HG02763 (cell line): ENCODE measurements at regions not wholly inside any gene's neighbourhood (a gene's known extent, or its start where the extent isn't known, plus 50 kb on each side); places are given as distances from the start of the nearest gene placed in this dataset.

Experiments
- ATAC-seq: cut with Tn5 transposase; IDR thresholded peaks from one replicate; pipeline ENCODE4 v1.9.1; 2021; ENCODE audit warnings: mild to moderate bottlenecking, moderate library complexity; ENCODE audit not compliant: unreplicated experiment

DNA sequence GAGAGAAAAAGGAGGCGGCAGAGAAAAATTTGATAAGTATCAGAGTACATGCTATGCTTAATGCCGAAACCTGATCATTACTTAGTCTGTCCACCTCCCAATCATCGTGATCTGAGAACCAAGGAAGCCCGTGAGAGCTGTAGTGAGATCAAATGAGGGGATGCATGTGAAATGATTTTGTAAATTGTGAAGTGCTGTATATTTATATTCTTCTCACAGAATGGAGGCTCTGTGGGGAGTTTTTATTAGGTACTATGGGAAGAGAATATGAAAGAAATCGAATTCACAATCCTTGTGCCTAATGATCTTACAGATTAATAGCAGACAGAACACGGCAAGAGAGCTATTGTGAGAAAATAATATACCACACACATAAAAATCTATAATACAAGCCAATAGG lies 115.5 kb downstream of the LYPLAL1 start:
- no peak for ATAC-seq

DNA sequence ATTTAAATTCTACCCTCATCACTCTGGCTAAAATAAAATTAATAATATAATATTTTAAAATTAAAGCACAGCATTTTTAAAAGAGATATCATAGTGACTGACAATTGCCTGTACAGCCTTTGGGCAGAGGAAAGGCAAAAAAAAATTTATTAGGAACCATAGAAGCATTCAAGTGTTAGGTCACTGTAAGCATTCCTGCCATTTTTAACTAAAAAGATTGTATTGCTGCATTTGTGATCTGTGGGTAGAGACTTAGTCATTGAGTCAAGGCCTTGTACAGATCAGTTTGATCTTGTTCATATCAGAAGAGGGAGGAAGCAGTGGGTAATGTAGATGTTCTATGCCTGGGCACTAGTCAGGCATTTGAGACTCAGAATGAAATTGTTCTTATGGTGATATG lies 109.9 kb downstream of the LYPLAL1 start:
- no peak for ATAC-seq

DNA sequence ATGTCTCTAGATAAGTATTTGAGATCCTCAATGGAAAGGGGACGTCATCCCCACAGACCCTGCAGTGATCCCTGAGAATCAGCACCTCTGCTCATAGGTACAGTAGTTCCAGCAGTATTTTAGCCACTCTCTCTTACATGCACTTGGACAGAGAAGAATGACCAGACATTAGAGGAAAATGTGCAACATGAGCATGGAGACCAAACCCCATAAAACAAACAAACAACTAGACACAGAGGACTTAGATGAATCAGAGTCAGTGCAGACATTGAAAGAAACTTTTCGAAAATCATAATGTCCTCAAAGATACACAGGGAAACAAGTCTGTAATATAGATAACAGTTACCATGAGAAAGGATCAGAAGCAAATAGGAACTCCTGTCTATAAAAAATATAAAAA lies 108.2 kb downstream of the LYPLAL1 start:
- ATAC-seq, result no peak

DNA sequence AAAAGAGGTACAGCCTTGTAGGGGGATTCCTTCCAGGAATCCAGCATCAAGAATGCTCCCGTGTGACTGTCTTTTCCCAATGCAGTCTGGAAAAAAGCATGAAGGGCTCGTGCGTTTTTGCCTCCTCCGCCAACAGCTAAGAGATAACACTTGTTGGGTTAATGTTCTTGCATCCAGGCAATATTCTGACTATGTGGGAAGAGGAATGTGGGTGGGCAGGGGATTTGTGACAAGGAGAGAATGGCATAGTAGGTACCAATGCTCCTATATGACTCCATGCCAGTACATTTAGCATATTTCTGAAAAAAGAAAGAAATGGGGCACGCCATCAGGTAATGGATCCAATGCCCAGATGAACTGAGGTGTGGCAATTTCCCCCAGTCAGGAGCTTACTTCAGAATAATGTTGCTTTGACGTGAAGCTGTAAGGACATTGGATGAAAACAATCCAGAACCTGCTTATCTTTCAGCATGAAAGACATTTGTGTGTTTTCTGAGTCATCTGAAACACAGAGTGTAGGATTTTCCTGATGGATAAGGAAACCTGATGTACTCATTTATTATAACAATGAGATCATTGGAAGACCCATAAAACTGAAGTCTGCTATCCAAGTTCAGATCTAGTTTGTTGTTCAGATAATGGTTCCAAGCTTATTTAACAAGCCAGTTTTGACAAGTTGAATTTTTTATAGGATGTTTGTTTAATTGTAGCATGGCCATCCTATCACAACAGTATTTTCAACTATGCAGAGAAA lies 105.5 kb downstream of the LYPLAL1 start:
- ATAC-seq, result no peak

DNA sequence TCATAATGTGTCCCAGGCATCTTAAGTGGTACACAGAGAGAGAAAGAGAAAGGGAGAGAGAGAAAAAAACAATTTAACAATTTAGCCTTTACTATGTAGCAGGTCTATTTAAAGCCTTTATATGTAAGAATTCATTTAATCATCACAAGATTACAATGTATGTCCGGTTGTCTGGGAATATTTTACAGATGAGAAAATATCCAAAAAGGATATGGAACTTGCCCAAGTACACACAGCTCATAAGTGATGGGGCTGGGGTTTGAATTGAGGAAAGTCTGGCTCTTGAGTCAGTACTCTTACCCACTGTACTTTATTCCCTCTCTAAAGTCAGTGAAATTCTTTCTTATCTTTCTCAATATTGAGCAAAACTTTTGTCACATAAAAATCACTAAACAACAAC lies 104.6 kb downstream of the LYPLAL1 start:
- no peak for ATAC-seq

DNA sequence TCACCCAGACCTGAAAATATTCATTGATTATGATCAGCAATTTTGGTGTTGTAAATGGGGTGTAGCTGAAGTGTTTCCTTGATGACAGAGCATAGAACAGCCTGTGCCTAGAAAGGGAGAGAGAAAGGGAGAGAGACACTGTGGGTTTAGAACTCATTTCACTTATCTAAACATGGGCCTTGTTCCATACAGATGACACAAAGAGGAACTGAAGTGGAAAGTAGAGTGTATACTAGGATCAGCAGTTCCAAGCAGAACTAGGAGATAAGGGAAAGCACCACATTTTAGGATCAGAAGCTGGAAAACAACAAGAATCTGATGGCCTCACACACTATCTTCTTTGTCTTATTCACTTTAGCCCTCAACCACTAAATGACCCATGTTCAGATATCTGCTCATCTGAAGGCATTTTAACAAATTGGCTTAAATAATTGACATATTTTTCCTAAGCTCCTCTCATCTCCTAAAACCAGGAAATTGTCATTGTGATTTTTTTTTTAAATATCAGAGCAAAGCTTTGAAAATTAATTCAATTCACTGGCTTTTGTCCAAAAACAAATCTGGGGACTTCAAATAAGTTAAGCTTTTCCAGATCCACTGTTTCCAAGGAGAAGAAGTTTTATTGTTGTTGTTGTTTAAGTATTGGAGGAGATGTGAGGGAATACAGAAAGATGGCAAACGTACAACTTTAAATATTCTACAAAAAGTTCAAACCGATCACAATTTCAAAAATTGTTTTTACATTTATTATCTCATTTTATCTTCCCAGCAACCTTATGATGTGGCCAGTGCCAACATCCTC lies 103.8 kb downstream of the LYPLAL1 start:
- no peak for ATAC-seq

DNA sequence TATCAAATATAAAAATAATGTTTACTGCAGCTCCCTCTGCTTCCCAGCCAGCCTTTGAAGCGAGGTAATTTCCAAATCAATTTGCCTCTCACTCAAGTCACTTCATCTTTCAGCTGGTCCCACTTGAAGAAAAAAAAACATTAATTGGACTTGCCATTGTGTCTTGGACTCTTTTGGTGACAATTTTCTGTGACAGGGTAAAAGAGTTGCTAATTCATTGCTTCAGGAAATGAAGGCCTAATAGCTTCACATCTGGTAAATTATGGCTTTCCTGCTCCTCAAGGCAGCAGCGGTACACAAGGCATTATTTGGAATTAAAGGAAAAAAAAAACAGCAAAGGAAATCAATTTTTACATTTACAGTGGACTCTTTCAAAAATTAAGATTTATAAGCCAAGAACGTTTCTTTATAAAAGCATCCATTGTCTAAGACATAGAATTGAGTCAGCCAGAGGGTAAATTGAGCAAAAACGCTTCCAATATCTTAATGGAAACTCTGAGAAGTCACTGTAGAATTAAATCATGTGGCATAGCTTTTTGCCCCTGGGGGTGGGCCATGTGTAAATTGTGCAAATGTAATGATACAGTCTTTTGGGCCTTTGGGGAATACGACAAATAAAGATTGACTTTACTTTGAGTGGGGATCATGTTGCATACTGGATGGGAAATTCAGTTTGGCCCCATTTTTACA lies 102.5 kb downstream of the LYPLAL1 start:
- ATAC-seq, result no peak

DNA sequence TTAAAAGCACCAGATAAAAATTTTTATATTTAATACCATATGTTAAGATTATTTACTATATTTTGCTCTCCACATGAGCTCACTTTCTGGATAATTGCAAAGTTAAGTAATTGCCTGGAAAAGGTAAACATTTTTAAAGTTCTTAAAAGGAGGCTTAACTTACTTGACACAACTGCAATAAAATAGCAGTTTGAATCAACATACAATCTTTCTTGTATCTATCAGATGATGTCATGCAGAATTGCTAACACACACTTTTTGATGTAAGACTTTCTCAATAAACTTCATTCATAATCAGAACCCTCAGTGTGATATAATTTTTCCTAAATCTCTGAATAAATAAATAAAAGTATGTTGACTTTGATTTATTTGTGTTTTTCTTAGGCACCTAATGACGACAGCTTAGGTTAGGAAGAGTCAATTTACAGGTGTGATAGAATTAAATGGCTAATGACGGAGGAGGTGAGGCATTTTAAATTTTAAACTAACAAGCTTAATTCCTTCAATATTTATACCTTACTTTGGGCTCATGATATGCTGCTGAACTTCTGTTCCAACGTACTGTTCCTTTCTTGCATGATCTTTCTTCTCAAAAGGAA lies 99.5 kb downstream of the LYPLAL1 start:
- no peak for ATAC-seq

DNA sequence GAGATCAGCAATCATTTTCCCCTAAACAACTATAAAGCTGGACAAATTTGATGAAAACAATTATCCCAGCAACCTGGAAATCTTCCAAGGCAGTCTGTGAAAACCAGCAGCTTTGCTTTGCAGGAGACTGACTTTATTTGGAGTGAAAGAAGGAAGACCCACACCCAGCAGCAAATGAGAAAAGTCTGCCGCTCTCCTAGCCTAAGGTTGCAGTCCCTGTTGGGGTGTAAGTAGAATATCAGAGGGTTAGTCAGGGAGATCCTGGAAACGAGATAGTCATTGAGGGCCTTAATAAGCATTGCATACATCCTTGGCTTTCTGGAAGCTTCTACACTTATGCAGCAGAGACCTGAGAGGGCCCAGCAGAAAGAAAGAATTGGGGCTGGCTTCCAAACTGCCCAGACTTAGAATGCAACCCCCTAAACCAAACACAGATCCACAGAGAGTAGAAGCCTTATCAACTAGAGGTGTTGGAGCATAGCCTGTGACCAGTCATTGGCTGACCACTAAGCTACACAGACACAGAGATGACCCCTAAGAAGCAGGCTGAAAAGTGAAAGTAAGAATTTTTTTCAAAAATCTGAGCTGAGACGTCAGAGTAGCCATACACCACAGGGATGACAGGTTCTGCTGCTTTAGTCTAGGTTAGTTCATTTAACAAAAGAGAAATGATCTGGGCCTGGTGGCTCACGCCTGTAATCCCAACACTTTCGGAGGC lies 98.3 kb downstream of the LYPLAL1 start:
- no peak for ATAC-seq

DNA sequence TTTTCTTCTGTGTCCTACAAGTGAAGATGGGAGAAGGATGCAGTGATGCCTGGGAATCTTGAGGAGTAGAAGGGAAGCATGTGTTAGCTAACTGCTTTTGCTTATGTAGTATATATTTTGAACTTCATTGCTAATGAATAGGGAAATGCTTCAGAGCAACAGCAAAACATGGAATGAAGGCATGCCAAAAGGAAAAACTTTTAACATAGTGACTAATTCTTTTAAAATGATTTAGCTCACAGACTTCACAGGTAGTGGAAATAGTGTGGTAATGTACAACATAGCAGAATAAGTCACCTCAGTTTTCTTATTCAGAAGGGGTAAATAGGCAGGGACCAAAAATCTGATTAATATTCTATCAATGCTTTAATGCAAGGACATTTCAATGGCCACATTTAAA lies 95.5 kb downstream of the LYPLAL1 start:
- no peak for ATAC-seq

DNA sequence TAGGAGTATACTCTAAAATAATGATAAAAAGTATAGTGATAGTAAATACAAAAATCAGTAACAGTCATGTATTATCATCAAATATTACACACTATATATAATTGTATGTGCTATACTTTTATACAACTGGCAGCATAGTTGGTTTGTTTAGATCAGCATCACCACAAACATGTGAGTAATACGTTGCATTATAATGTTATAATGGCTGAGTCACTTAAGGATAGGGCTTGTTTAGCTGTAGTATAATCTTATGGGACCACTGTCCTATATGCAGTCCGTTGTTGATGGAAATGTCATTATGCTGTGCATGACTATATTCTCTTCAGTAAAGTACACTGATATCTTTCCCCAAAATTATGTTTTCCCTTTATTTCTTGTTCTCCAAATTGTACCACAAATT lies 92.8 kb downstream of the LYPLAL1 start:
- no peak for ATAC-seq

DNA sequence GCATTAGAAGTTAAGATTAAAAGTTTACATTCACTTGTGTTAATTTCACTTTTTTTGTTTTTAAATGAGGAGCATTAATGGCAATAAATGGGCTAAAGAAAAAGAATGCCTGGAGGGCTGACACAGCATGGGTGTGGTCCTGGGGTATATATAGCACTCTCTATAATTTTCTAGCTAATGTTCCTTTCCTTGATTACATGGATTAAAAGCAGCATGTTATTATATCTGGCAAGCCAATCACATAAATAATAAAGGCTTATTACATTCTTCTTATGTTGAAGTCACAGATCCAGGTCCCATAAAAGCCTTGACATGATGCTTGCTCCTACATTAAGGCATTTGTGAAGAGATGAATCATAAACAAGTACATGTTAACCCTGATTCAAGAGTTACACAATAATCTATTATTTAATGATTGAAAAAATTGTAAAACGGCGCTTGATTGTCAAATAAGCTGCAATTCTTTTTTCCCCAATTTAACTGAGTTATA lies 91.4 kb downstream of the LYPLAL1 start:
- ATAC-seq, result no peak

DNA sequence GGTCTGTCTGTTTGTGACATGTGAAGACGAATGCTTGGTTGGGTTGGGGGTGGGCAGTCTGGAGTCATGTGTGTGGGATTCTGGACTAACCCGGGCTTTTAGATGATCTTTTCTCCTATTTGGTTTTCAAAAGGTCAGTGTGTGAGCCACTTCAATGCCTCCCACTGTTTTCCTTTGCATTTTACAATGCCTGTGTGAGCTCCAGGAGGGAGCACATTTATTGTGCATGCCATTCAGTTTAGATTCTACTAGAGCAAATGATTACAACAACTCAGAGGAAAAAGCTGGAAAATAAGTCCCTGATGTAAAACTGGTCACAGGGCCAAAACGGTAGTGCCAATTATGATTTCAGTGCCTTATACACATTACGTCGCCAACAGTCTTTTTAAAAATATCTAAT lies 90.9 kb downstream of the LYPLAL1 start:
- ATAC-seq, result no peak
